BJ (cell line): ENCODE measurements at regions not wholly inside any gene's neighbourhood (a gene's known extent, or its start where the extent isn't known, plus 50 kb on each side); places are given as distances from the start of the nearest gene placed in this dataset.

Experiments used
- CTCF ChIA-PET: fragments of 350-600 bp; formaldehyde crosslinking; extraction: SDS; loops from one replicate; lab custom pipeline; 2021; ENCODE audit warnings: antibody characterized with exemption, inconsistent platforms; lab: Yijun Ruan, JAX
- POLR2A ChIA-PET: fragments of 300-600 bp; sonication (Branson Sonifier 250); formaldehyde crosslinking; extraction: SDS; loops from one replicate; lab custom pipeline; 2021; ENCODE audit warnings: antibody characterized with exemption; lab: Charles Lee
- DNase-seq: peaks from one replicate; pipeline ENCODE4 v3.0.0-alpha.2; 2011; ENCODE audit warnings: low read depth
- H3K27me3 ChIP-seq: 2 replicates; pipeline ENCODE4 v1.6.0; 2011; ENCODE audit warnings: low read length; ENCODE audit not compliant: control insufficient read depth, insufficient read depth
- H3K36me3 ChIP-seq: 2 replicates; pipeline ENCODE4 v1.5.1; 2011; ENCODE audit warnings: low read length; ENCODE audit not compliant: control insufficient read depth, insufficient read depth
- H3K4me3 ChIP-seq: 2 replicates; pipeline ENCODE4 v1.5.1; 2011; ENCODE audit warnings: low read depth, mild to moderate bottlenecking, control low read depth, low read length
- TF ChIP-seq, protein P1 (sequence below): IDR thresholded peaks from 2 replicates; pipeline ENCODE4 v1.5.1; 2011; ENCODE audit warnings: low read depth, mild to moderate bottlenecking, control low read depth, inconsistent platforms, low read length, moderate library complexity; ENCODE audit not compliant: insufficient read depth

DNA sequence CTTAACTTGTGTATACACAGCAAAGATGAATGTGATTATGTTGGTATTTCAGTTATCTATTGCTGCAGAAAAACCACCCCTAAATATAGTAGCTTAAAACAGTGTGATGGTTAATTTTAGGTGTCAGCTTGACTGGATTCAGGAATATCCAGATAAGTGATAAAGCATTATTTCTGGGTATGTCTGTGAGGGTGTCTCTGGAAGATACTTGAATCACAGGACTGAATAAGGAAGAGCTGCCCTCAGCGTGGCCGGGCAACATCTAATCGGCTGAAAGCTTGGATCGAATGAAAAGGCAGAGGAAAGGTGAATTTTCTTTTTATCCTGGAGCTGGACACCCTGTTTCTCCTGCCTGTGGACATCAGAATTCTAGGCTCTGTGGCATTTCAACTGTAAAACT, 132.0 kb upstream of the SYNPR start:
- DNase-seq: no peak
- TF ChIP-seq, protein P1, sequence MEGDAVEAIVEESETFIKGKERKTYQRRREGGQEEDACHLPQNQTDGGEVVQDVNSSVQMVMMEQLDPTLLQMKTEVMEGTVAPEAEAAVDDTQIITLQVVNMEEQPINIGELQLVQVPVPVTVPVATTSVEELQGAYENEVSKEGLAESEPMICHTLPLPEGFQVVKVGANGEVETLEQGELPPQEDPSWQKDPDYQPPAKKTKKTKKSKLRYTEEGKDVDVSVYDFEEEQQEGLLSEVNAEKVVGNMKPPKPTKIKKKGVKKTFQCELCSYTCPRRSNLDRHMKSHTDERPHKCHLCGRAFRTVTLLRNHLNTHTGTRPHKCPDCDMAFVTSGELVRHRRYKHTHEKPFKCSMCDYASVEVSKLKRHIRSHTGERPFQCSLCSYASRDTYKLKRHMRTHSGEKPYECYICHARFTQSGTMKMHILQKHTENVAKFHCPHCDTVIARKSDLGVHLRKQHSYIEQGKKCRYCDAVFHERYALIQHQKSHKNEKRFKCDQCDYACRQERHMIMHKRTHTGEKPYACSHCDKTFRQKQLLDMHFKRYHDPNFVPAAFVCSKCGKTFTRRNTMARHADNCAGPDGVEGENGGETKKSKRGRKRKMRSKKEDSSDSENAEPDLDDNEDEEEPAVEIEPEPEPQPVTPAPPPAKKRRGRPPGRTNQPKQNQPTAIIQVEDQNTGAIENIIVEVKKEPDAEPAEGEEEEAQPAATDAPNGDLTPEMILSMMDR: no peak
- POLR2A ChIA-PET: no interaction called here
- CTCF ChIA-PET: no interaction called here
- H3K36me3 ChIP-seq: no peaks in the 10 kb centered on the region
- H3K27me3 ChIP-seq: no peaks in the 10 kb centered on the region
- no peak overlapping the region for H3K4me3 ChIP-seq

DNA sequence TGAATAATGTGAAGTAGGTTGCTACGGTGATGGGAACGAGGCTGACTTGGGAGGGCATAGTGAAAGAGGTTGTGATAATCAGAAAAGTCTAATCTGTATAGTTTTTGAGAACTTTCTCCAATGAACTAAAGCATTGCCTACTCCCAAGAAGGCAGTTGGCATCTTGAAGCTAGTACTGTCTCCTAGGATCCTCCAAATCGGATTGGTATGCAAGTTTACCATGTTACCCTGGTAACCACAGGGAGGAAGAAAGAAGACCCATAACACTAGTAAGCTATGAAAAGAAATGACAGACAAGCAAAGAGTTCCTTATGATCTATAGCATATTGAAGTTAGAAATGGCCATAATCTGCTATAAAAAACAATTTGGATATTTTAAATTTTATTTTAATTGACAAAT, 127.2 kb upstream of the SYNPR start:
- TF ChIP-seq, protein P1: no peak
- no peak for DNase-seq
- POLR2A ChIA-PET: no interaction called here
- Histone ChIP-seq H3K4me3 (no peak overlapping the region), H3K27me3 (no peaks in the 10 kb centered on the region), H3K36me3 (no peaks in the 10 kb centered on the region)
- CTCF ChIA-PET: no interaction called here

DNA sequence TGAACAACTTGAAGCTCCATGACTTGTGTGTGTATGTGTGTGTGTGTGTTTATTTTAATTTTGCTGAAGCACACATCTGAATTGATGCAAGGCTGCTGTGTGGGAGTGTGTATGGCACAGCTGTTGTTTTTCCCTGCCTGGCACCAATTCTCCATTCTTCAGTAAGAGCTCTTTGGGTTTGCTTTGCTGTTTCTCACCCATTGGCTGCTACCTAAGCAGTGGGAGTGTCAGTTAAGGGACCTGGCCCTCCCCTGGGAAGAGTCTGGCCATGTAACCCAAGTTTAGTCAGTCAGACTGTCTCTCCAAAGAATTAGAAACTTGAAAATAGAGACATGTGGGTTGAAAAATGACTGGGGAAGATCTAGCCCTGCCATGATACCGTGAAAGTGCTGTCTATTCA, 126.2 kb upstream of the SYNPR start:
- Histone ChIP-seq H3K4me3 (no peak overlapping the region), H3K36me3 (no peaks in the 10 kb centered on the region), H3K27me3 (no peaks in the 10 kb centered on the region)
- TF ChIP-seq, protein P1: no peak
- ChIA-PET CTCF (no interaction called here), POLR2A (no interaction called here)
- no peak for DNase-seq

DNA sequence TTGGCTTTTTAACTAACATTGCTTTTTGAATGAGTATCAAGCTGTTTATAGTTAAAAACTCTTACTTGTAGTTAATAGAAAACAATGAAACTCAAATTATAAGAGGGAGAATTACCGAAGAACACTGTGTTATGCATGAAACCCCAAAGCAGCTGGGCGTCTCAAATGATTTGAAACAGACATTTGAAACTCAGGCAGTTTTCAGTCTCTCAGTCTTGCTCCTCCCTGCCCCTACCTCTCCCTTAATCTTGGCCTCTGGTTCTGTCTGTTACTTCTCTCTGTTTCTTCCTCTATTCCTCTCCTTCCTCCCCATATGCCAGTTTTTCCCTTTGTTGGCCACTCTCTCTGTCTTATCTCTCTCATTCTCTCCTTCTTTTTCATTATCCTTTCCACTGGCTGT, 118.3 kb upstream of the SYNPR start:
- DNase-seq: no peak
- Histone ChIP-seq H3K4me3 (no peak overlapping the region), H3K27me3 (no peaks in the 10 kb centered on the region), H3K36me3 (no peaks in the 10 kb centered on the region)
- POLR2A ChIA-PET: no interaction called here
- CTCF ChIA-PET: no interaction called here
- TF ChIP-seq, protein P1: no peak

DNA sequence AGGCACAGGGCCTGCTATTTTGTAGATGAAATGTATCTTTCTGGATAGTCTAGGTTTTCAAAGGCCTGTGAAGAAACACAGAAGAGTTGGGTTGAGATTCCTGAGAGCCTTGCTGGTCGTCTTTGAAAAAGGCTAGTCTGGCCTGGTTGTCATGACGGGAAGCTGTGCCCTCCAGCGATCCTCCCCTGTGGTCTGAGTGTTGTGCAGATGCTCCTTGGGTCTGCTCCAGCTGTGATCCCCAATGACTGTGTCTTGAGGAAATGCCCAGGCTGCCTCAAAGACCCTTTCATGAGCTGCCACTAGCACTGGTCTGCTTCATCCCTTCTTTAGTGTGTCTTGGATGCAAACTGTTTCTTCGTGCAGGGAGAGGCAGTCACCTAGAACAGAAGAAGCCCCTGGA, 111.0 kb upstream of the SYNPR start:
- Histone ChIP-seq H3K4me3 (no peak overlapping the region), H3K27me3 (no peaks in the 10 kb centered on the region), H3K36me3 (no peaks in the 10 kb centered on the region)
- TF ChIP-seq, protein P1: no peak
- POLR2A ChIA-PET: no interaction called here
- DNase-seq: no peak
- CTCF ChIA-PET: no interaction called here
